ENCODE measurements at regions not wholly inside any gene's neighbourhood (a gene's known extent, or its start where the extent isn't known, plus 50 kb on each side); places are given as distances from the start of the nearest gene placed in this dataset.

DNA sequence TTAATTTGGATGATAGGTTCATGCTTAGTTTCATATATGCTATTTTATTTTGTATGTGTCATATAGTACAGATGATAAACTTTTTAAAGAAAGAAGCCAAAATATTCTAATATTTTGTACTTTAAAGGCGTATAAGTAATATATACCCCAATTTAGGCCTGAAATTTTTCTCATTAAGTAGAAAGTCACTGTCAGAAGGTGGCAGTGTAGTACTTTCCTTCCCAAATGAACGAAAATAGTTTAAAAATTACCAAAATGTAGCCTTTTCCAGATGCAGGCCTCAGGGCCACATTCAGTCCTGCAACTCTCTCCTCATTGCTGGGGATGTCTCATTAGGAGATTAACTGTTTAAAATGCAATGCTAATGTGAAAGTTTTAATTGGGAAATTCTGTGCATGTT, 1263.6 kb downstream of the C4orf33 start:
- Mint-ChIP-seq H3K27ac (no peak overlapping the region), H3K27me3 (no peaks in the 10 kb centered on the region)

GRCh38 chr4:130361616-130362015, 1265.7 kb downstream of the C4orf33 start:
- Mint-ChIP-seq H3K4me1 (no peaks in the 10 kb centered on the region), H3K27ac (no peak overlapping the region), H3K27me3 (no peaks in the 10 kb centered on the region), H3K36me3 (no peaks in the 10 kb centered on the region), H3K9me3 (no peaks in the 10 kb centered on the region), H3K4me3 (no peak overlapping the region)

More for the DNA sequence above, 1263.6 kb downstream of the C4orf33 start:
- no peak overlapping the region for H3K4me3 Mint-ChIP-seq
- no peaks in the 10 kb centered on the region for H3K4me1 Mint-ChIP-seq
- no peaks in the 10 kb centered on the region for H3K36me3 Mint-ChIP-seq
- no peaks in the 10 kb centered on the region for H3K9me3 Mint-ChIP-seq

GRCh38 chr4:130368668-130369067, 1272.7 kb downstream of the C4orf33 start:
- Mint-ChIP-seq H3K36me3 (no peaks in the 10 kb centered on the region), H3K27me3 (no peaks in the 10 kb centered on the region), H3K9me3 (no peaks in the 10 kb centered on the region), H3K4me3 (no peak overlapping the region), H3K4me1 (no peaks in the 10 kb centered on the region), H3K27ac (no peak overlapping the region)

DNA sequence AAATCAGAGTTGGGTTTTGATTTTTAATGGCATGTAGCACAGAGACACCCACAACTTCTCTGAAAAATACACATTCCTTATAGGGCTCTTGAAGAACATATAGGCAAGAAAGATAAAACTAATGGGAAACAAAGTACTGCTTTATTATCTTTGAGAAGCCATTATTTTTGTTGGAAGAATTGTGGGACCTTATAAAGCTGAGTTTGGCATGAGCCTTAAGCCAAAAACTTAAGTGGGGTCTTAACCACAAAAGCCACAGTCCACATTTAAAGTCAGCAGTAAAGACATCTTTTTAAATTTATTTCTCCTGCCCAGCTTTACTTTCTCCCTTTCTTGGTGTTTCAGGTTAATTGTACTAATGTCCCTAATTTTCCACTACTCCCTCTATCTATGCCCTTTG, 1297.3 kb downstream of the C4orf33 start:
- H3K9me3 Mint-ChIP-seq = no peaks in the 10 kb centered on the region
- no peak overlapping the region for H3K27ac Mint-ChIP-seq
- H3K4me1 Mint-ChIP-seq = no peaks in the 10 kb centered on the region
- no peak overlapping the region for H3K4me3 Mint-ChIP-seq
- H3K27me3 Mint-ChIP-seq = no peaks in the 10 kb centered on the region
- H3K36me3 Mint-ChIP-seq = no peaks in the 10 kb centered on the region

DNA sequence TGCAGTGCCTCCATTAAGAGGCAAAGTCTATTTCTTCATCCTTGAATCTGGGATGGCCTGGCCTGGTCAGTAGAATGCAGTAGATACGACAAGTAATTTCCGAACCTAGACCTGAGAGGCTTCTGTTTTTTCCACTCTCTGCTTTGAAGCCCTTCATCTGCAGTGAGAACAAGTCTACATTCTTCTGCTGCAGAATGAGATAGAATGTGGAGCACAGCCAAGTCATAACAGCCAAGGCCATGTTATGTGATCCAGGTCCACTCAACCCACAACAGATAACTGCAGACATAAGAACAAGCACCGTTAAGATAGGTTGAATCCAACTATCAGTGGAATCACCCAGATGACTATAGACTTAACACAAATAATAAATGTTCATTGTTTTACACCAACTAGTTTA, 1297.7 kb downstream of the C4orf33 start:
- H3K27ac Mint-ChIP-seq = no peak overlapping the region
- H3K36me3 Mint-ChIP-seq = no peaks in the 10 kb centered on the region
- H3K4me3 Mint-ChIP-seq = no peak overlapping the region
- H3K4me1 Mint-ChIP-seq = no peaks in the 10 kb centered on the region
- no peaks in the 10 kb centered on the region for H3K9me3 Mint-ChIP-seq
- H3K27me3 Mint-ChIP-seq = no peaks in the 10 kb centered on the region

GRCh38 chr4:130395871-130396270, 1299.9 kb downstream of the C4orf33 start:
- H3K4me3 Mint-ChIP-seq = no peak overlapping the region
- no peaks in the 10 kb centered on the region for H3K27me3 Mint-ChIP-seq
- no peak overlapping the region for H3K27ac Mint-ChIP-seq
- peaks cover 0 to 4% (median 3%) of the 10 kb centered on the region in 3 donors for H3K9me3 Mint-ChIP-seq
- H3K36me3 Mint-ChIP-seq = no peaks in the 10 kb centered on the region
- H3K4me1 Mint-ChIP-seq = no peaks in the 10 kb centered on the region

GRCh38 chr4:130403221-130403620, 1307.3 kb downstream of the C4orf33 start:
- Mint-ChIP-seq H3K36me3 (no peaks in the 10 kb centered on the region), H3K9me3 (peaks cover 3 to 5% (median 3%) of the 10 kb centered on the region in 3 donors), H3K4me1 (no peaks in the 10 kb centered on the region), H3K27ac (no peak overlapping the region), H3K4me3 (no peak overlapping the region), H3K27me3 (no peaks in the 10 kb centered on the region)

DNA sequence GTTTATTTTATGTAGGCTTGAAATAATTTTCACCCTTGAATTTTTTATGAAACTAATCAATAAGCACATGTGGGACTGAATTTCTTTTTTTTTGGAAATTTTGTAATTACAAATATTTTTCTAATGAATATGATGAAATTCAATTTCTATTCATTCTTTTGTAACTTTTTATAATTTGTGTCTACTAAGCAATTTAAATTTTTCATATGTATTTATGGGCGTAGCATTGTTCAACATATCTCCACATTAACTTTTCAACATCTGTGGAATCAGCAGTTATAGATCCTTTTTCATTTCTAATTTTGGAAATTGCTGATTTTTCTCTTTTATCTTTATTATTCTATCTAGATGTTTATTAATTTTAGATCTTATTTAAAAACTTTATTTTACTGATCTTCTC, 1320.3 kb downstream of the C4orf33 start:
- no peaks in the 10 kb centered on the region for H3K27me3 Mint-ChIP-seq
- H3K9me3 Mint-ChIP-seq = peaks cover 0 to 16% (median 2%) of the 10 kb centered on the region in 3 donors
- no peak overlapping the region for H3K4me3 Mint-ChIP-seq
- no peaks in the 10 kb centered on the region for H3K36me3 Mint-ChIP-seq
- no peaks in the 10 kb centered on the region for H3K4me1 Mint-ChIP-seq
- no peak overlapping the region for H3K27ac Mint-ChIP-seq

DNA sequence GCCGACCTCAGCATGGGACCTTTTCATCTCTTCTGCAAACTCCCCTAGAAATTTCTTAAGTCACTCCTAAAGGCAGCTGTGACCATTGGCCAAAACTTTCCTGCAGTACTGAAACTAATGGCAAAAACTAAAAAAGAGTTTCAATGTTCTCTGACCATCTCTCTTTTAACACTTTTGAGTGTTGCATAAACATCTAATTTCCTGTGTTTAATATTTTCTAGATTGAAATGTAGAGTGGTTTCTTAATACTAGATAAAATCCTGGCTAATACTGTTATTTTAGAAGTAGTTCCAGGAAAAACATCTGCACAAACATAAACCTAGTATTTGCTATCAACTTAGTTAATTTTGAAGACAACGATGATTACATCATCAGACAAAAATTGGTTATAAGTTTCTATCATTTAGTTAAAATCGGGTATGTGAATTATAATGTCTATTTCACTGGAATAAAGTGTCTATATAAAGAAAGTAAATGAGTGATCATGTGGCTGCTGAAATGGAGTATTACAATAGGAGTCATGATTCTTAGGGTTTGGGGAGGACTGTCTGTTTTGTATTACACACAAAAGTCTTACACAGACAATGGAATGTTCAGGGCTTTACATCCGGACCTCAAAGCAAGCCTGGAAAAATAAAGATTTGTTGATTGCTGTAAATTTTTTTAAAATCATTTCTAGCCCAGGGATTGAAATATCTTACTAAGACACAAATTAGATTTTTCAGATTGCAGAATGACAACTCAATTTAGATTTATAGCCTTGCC, 1323.4 kb downstream of the C4orf33 start:
- Mint-ChIP-seq H3K27me3 (no peaks in the 10 kb centered on the region), H3K27ac (no peak overlapping the region), H3K4me1 (peaks cover 4 to 7% (median 6%) of the 10 kb centered on the region in 3 donors), H3K9me3 (peaks cover 0 to 6% (median 2%) of the 10 kb centered on the region in 3 donors), H3K4me3 (no peak overlapping the region), H3K36me3 (no peaks in the 10 kb centered on the region)

GRCh38 chr4:130422261-130422660, 1326.3 kb downstream of the C4orf33 start:
- Mint-ChIP-seq H3K27ac (peak overlapping the region in 1 of 3 donors; percentile 76), H3K36me3 (no peaks in the 10 kb centered on the region), H3K4me1 (peaks cover 4 to 7% (median 6%) of the 10 kb centered on the region in 3 donors)

DNA sequence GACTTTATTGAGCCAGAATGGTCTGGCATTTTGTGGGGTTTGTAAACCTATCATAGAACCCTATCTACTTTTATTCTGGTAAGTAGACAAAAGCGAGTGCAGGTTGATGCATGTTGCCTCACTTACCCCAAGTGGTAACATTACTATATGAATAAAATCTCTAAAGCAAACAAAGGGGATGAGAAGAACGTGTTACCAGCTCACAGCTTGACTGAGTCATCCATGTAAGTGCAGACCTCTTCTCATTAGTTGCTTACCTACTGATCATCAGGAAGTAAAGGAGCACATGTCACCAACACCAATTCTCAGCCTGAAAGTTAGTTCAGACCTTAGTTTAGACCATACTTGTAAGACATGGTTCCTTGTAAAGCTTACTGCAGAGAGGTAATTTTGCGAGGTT, 1328.3 kb downstream of the C4orf33 start:
- Mint-ChIP-seq H3K27me3 (no peaks in the 10 kb centered on the region), H3K4me3 (no peak overlapping the region), H3K36me3 (no peaks in the 10 kb centered on the region), H3K9me3 (peaks cover 0 to 7% (median 4%) of the 10 kb centered on the region in 3 donors), H3K4me1 (peaks cover 4 to 7% (median 6%) of the 10 kb centered on the region in 3 donors), H3K27ac (no peak overlapping the region)

More at GRCh38 chr4:130422261-130422660, 1326.3 kb downstream of the C4orf33 start:
- Mint-ChIP-seq H3K4me3 (peak overlapping the region in 1 of 4 donors; percentile 60), H3K9me3 (peaks cover 0 to 7% (median 4%) of the 10 kb centered on the region in 3 donors), H3K27me3 (no peaks in the 10 kb centered on the region)

GRCh38 chr4:130432289-130432688, 1336.3 kb downstream of the C4orf33 start:
- no peaks in the 10 kb centered on the region for H3K4me1 Mint-ChIP-seq
- no peak overlapping the region for H3K4me3 Mint-ChIP-seq
- no peaks in the 10 kb centered on the region for H3K27me3 Mint-ChIP-seq
- H3K9me3 Mint-ChIP-seq = peaks cover under 1 to 7% (median 2%) of the 10 kb centered on the region in 3 donors
- H3K36me3 Mint-ChIP-seq = no peaks in the 10 kb centered on the region
- no peak overlapping the region for H3K27ac Mint-ChIP-seq

DNA sequence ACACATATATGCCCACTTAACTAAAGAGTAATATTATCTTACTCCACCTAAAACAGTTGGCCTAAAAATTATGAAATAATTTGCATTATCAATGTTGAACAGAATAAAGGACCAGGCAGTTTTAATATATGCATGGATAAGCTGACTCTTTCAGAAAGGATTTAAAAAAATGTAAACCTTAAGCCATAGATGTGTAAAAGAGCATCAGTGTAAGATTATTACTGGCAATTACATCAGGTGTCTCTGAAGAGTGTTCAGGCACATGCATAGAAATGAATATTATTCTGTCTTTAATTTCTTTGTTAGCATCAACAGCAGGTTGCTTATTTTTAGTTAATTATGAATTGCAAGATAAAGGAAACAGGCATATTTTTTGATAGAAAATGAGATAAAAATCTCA, 1353.8 kb downstream of the C4orf33 start:
- H3K9me3 Mint-ChIP-seq = peaks cover 2 to 15% (median 5%) of the 10 kb centered on the region in 3 donors
- H3K4me3 Mint-ChIP-seq = no peak overlapping the region
- no peaks in the 10 kb centered on the region for H3K36me3 Mint-ChIP-seq
- H3K27ac Mint-ChIP-seq = no peak overlapping the region
- no peaks in the 10 kb centered on the region for H3K27me3 Mint-ChIP-seq
- no peaks in the 10 kb centered on the region for H3K4me1 Mint-ChIP-seq

- Mint-ChIP-seq H3K36me3 (no peaks in the 10 kb centered on the region), H3K9me3 (no peaks in the 10 kb centered on the region), H3K27ac (no peak overlapping the region), H3K27me3 (no peaks in the 10 kb centered on the region), H3K4me3 (no peak overlapping the region), H3K4me1 (no peaks in the 10 kb centered on the region)
These were observed 1372.4 kb downstream of the C4orf33 start for GRCh38 chr4:130468340-130468739.

DNA sequence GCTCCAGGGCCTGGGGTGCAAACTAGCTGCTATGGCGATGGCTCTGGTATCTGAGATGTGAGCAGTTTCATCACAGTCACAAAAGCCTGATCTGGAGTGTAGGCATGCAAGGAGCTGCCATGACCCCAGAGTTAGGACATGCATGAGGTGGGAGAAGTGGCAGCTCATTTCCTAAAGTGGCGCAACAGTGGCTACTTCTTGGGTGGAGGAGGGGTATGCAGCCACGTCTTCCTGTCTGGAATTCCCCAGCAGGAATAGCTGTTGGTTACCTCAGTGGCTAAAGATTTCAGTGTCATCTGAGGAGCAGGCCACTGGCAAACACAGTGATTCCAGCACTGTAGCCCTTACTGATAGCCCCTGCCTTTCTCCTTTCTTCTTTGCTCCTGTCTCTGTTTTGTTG, 1382.5 kb downstream of the C4orf33 start:
- no peak overlapping the region for H3K4me3 Mint-ChIP-seq
- no peaks in the 10 kb centered on the region for H3K4me1 Mint-ChIP-seq
- peaks cover 0 to 7% (median 2%) of the 10 kb centered on the region in 3 donors for H3K9me3 Mint-ChIP-seq
- H3K27me3 Mint-ChIP-seq = no peaks in the 10 kb centered on the region
- H3K36me3 Mint-ChIP-seq = no peaks in the 10 kb centered on the region
- no peak overlapping the region for H3K27ac Mint-ChIP-seq

- Mint-ChIP-seq H3K4me1 (no peaks in the 10 kb centered on the region), H3K36me3 (no peaks in the 10 kb centered on the region), H3K27ac (no peak overlapping the region), H3K4me3 (no peak overlapping the region), H3K9me3 (peaks cover 0 to 7% (median 2%) of the 10 kb centered on the region in 3 donors), H3K27me3 (no peaks in the 10 kb centered on the region)
These were observed 1383.1 kb downstream of the C4orf33 start for GRCh38 chr4:130479020-130479419.

All from IgD-negative memory B cell (primary cell).